ENCODE measurements at regions not wholly inside any gene's neighbourhood (a gene's known extent, or its start where the extent isn't known, plus 50 kb on each side); places are given as distances from the start of the nearest gene placed in this dataset.
"Not testable (repeated sequence)": the region's sequence is repeated elsewhere in the genome, so short reads cannot be mapped to it uniquely, and the experiment has no call there.

DNA sequence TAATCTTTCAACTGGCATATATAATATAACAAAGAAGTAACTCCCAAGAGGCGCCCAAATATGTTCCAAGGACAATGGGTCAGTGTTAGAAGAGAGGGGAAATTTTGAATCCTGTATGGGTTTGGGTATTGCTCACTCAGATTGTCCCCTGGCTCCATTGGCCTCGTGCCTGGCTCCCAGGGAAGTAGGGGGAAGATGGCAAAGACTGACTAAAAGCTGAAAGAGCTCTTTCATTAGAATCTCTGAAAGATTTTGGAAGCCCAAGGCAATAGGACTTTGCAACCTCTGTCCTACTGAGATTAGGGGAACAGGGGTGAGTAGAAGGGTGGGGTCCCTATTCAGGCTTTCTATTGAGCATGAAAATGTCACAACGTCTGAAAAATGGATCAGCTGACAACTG, 1272.8 kb upstream of the ZEB2 start:
- no peak for ATAC-seq
- intact Hi-C loops (cut with DNase I) = no loop called here
- H3K4me3 ChIP-seq = no peak overlapping the region
- no peak overlapping the region for H3K27ac ChIP-seq
- H3K27me3 ChIP-seq = no peaks in the 10 kb centered on the region
- TF ChIP-seq, protein P1, sequence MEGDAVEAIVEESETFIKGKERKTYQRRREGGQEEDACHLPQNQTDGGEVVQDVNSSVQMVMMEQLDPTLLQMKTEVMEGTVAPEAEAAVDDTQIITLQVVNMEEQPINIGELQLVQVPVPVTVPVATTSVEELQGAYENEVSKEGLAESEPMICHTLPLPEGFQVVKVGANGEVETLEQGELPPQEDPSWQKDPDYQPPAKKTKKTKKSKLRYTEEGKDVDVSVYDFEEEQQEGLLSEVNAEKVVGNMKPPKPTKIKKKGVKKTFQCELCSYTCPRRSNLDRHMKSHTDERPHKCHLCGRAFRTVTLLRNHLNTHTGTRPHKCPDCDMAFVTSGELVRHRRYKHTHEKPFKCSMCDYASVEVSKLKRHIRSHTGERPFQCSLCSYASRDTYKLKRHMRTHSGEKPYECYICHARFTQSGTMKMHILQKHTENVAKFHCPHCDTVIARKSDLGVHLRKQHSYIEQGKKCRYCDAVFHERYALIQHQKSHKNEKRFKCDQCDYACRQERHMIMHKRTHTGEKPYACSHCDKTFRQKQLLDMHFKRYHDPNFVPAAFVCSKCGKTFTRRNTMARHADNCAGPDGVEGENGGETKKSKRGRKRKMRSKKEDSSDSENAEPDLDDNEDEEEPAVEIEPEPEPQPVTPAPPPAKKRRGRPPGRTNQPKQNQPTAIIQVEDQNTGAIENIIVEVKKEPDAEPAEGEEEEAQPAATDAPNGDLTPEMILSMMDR (IDR thresholded peaks at IDR 0.05) = no peak
- no peaks in the 10 kb centered on the region for H3K4me1 ChIP-seq
- H3K36me3 ChIP-seq = no peaks in the 10 kb centered on the region
- DNase-seq = no peak
- H3K9me3 ChIP-seq = no peaks in the 10 kb centered on the region

DNA sequence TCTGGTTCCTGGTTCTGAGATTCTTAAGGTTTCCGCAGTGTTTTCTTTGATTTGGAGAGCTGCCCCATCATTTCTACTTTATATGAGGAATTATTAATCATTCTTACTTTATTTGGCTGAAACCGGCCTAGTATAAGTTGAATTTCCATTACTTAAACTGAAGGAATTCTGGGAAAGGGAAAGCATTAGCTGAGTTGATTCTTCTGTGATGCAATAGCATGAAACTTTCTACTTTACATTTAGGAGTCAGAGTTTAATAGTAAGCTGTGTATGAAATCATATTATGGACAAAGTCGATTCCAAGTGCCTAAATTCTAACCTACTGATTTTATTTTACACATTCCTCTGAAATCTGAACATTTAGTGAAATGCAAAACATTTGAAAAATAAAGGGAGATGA, 1269.7 kb upstream of the ZEB2 start:
- TF ChIP-seq, protein P1 (IDR thresholded peaks at IDR 0.05) = no peak
- Histone ChIP-seq H3K36me3 (no peaks in the 10 kb centered on the region), H3K27me3 (no peaks in the 10 kb centered on the region), H3K4me3 (no peak overlapping the region), H3K27ac (no peak overlapping the region), H3K4me1 (no peaks in the 10 kb centered on the region), H3K9me3 (no peaks in the 10 kb centered on the region)
- ATAC-seq (no peak), DNase-seq (no peak)
- intact Hi-C loops (cut with DNase I) = no loop called here

- H3K4me1 ChIP-seq; H3K36me3 ChIP-seq; H3K27ac ChIP-seq; H3K27me3 ChIP-seq; ATAC-seq; intact Hi-C loops (cut with DNase I); H3K4me3 ChIP-seq; H3K9me3 ChIP-seq; DNase-seq: not testable (repeated sequence)
Observed at GRCh38 chr2:145787597-145788361, 1267.9 kb upstream of the ZEB2 start.

GRCh38 chr2:145782607-145783006, 1262.7 kb upstream of the ZEB2 start:
- intact Hi-C loops (cut with DNase I); H3K36me3 ChIP-seq; DNase-seq; H3K27ac ChIP-seq; H3K27me3 ChIP-seq; H3K4me3 ChIP-seq; H3K9me3 ChIP-seq; H3K4me1 ChIP-seq; ATAC-seq: not testable (repeated sequence)

DNA sequence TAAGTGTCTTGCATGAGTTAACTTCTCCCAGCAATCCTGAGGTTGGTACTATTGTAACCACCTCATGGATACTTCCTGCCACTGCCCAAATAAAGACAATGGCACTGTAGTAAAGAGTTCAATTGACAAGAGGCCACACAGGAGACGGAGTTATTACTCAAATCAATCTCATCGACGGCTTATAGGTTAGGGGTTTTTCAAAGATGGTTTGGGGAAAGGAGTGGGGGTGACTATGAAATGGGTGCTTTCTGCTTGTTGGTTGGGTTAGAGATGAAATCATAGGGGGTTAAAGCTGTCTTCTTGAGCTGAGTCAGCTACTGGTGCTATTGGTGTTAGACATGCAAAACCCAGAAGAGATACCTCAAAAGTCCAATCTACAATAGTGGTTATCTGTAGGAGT, 1258.0 kb upstream of the ZEB2 start:
- no peak for ATAC-seq

GRCh38 chr2:145777297-145777696, 1257.4 kb upstream of the ZEB2 start:
- H3K27ac ChIP-seq = no peak overlapping the region
- DNase-seq (no peak), ATAC-seq (no peak)
- H3K9me3 ChIP-seq = no peaks in the 10 kb centered on the region
- TF ChIP-seq, protein P1 (IDR thresholded peaks at IDR 0.05) = no peak
- no peaks in the 10 kb centered on the region for H3K36me3 ChIP-seq
- no peaks in the 10 kb centered on the region for H3K27me3 ChIP-seq
- intact Hi-C loops (cut with DNase I) = no loop called here
- no peaks in the 10 kb centered on the region for H3K4me1 ChIP-seq
- no peak overlapping the region for H3K4me3 ChIP-seq

More for the DNA sequence above, 1258.0 kb upstream of the ZEB2 start:
- Histone ChIP-seq H3K9me3 (no peaks in the 10 kb centered on the region), H3K4me1 (no peaks in the 10 kb centered on the region), H3K4me3 (no peak overlapping the region), H3K27ac (no peak overlapping the region), H3K27me3 (no peaks in the 10 kb centered on the region), H3K36me3 (no peaks in the 10 kb centered on the region)
- intact Hi-C loops (cut with DNase I) = no loop called here
- DNase-seq = no peak
- TF ChIP-seq, protein P1 (IDR thresholded peaks at IDR 0.05) = no peak

- Histone ChIP-seq H3K36me3 (no peaks in the 10 kb centered on the region), H3K9me3 (no peaks in the 10 kb centered on the region), H3K4me3 (no peak overlapping the region), H3K27ac (no peak overlapping the region), H3K4me1 (no peaks in the 10 kb centered on the region), H3K27me3 (no peaks in the 10 kb centered on the region)
- DNase-seq (no peak), ATAC-seq (no peak)
- TF ChIP-seq, protein P1 (IDR thresholded peaks at IDR 0.05) = no peak
- intact Hi-C loops (cut with DNase I) = no loop called here
Observed at GRCh38 chr2:145775591-145775990, 1255.7 kb upstream of the ZEB2 start.
